Stimulated activated CD8-positive, alpha-beta memory T cell treated with anti-CD3 and anti-CD28 coated beads, Interleukin-15, amount 100 ng/mL, for 4 hours (primary cell): ENCODE measurements at regions not wholly inside any gene's neighbourhood (a gene's known extent, or its start where the extent isn't known, plus 50 kb on each side); places are given as distances from the start of the nearest gene placed in this dataset.
"Not testable (repeated sequence)": the region's sequence is repeated elsewhere in the genome, so short reads cannot be mapped to it uniquely, and the experiment has no call there.

Source experiments
- DNase-seq, 2 donors: peaks; one replicate each; pipeline ENCODE4 v3.0.0-alpha.2; 2020; ENCODE audit warnings: low read depth in 2 of 2

- DNase-seq = no peak
Measured at GRCh38 chr2:185507719-185508118, 230.9 kb upstream of the FSIP2 start.

GRCh38 chr2:185510060-185510459 lies 228.5 kb upstream of the FSIP2 start:
- DNase-seq = no peak

- no peak for DNase-seq
Measured at GRCh38 chr2:185511925-185512324, 226.7 kb upstream of the FSIP2 start.

GRCh38 chr2:185522472-185522871 lies 216.1 kb upstream of the FSIP2 start:
- no peak for DNase-seq

- DNase-seq = not testable (repeated sequence)
Measured at GRCh38 chr2:185524242-185524641, 214.4 kb upstream of the FSIP2 start.

GRCh38 chr2:185526161-185526560 lies 212.4 kb upstream of the FSIP2 start:
- DNase-seq = no peak

GRCh38 chr2:185531721-185532120 lies 206.9 kb upstream of the FSIP2 start:
- no peak for DNase-seq

GRCh38 chr2:185537689-185538088 lies 200.9 kb upstream of the FSIP2 start:
- no peak for DNase-seq

- no peak for DNase-seq
Measured at GRCh38 chr2:185567196-185567595, 171.4 kb upstream of the FSIP2 start.

GRCh38 chr2:185567940-185568339 lies 170.7 kb upstream of the FSIP2 start:
- no peak for DNase-seq

GRCh38 chr2:185578322-185578721 lies 160.3 kb upstream of the FSIP2 start:
- no peak for DNase-seq

- no peak for DNase-seq
Measured at GRCh38 chr2:185583058-185583816, 155.4 kb upstream of the FSIP2 start.

GRCh38 chr2:185585165-185585564 lies 153.4 kb upstream of the FSIP2 start:
- not testable (repeated sequence) for DNase-seq

- DNase-seq = not testable (repeated sequence)
Measured at GRCh38 chr2:185591276-185591675, 147.3 kb upstream of the FSIP2 start.

- DNase-seq = no peak
Measured at GRCh38 chr2:185607945-185608344, 130.7 kb upstream of the FSIP2 start.

- no peak for DNase-seq
Measured at GRCh38 chr2:185608799-185609198, 129.8 kb upstream of the FSIP2 start.

- DNase-seq = no peak
Measured at GRCh38 chr2:185610301-185610700, 128.3 kb upstream of the FSIP2 start.

- DNase-seq = no peak
Measured at GRCh38 chr2:185618625-185619024, 120.0 kb upstream of the FSIP2 start.

- DNase-seq = no peak
Measured at GRCh38 chr2:185625604-185626003, 113.0 kb upstream of the FSIP2 start.

- DNase-seq = no peak
Measured at GRCh38 chr2:185628985-185629384, 109.6 kb upstream of the FSIP2 start.

- DNase-seq = no peak
Measured at GRCh38 chr2:185633621-185634020, 105.0 kb upstream of the FSIP2 start.

- DNase-seq = no peak
Measured at GRCh38 chr2:185638771-185639170, 99.8 kb upstream of the FSIP2 start.

GRCh38 chr2:185640588-185640987 lies 98.0 kb upstream of the FSIP2 start:
- no peak for DNase-seq

- no peak for DNase-seq
Measured at GRCh38 chr2:185643434-185643833, 95.2 kb upstream of the FSIP2 start.
